Amniotic stem cell (primary cell): ENCODE measurements at regions not wholly inside any gene's neighbourhood (a gene's known extent, or its start where the extent isn't known, plus 50 kb on each side); places are given as distances from the start of the nearest gene placed in this dataset.
"Not testable (repeated sequence)": the region's sequence is repeated elsewhere in the genome, so short reads cannot be mapped to it uniquely, and the experiment has no call there.

ENCODE experiments used
- DNase-seq: peaks from one replicate; lab custom pipeline; 2025; lab: John Stamatoyannopoulos, UW

GRCh38 chr14:59006179-59006578 lies 182.3 kb upstream of the DAAM1 start:
- not testable (repeated sequence) for DNase-seq

- no peak for DNase-seq
Observed at GRCh38 chr14:59009967-59010366, 178.5 kb upstream of the DAAM1 start.

- DNase-seq, result no peak
Observed at GRCh38 chr14:59013672-59014298, 174.7 kb upstream of the DAAM1 start.

- DNase-seq, result no peak
Observed at GRCh38 chr14:59015482-59015881, 173.0 kb upstream of the DAAM1 start.

DNA sequence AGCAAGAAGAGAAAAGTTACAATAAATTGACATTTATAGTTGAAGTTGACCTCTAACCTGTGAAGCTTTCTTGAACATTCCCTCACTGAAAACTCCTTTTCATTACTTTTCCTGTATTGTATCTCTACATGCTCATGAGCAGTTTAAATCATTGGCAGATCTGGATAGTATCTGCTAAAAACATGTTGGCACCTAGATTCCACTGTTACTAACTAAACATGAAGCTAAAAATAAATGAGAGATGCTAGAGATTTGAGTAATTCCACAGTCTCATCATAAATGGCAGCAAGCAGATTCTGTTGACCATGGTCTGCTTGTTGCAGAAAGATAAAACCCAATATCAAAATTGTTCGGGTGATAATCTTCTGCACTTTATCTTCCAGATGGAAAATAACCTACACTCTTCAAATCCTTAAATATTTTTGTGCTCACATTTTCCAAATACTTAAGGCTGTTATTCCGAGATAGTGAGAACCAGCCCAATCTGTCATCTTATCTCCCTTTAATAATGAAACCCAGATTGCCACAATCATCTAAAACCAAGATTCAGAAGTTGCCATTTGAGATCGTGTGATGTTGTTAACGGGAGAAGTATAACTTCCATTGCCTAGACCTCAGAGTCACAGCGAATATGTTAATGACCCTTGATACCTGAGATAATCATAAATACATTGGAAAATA lies 171.0 kb upstream of the DAAM1 start:
- no peak for DNase-seq

DNA sequence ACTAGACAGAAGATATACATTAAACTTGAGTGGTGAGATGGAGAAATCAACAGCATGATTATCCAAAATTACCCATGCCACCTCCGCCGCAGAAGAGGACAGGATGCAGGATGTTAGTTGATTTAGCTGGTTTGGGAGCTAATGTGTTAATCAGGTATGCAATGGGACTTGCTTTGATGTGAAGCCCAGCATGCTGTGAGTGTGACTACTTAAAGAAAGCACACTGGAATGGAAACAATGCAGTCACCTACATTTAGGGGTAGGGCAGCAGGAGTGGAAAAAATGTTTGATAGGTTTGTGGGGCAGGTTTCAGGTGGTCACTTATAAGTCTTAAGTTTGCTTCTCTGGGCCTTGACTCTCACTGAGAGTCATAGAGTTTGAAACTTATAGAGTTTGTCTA lies 170.0 kb upstream of the DAAM1 start:
- DNase-seq, result no peak

DNA sequence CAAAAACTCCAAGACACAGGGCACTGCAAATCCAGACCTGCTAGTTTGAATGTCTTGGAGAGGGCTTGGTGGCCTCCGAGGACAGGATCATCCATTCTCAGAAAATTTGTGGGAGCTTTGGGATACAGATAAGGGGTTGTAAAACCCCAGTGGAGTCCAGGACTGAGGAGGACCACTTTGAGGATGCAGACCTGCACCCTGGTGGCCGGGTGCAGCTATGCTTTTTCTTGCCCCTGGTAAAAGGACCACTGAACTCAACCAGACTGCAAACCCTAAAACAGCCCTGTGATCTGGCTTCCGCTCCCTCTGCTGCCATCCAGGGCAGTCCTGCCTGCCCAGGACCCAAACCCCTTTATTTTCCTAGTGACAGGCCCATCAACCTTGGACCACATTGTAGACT lies 169.5 kb upstream of the DAAM1 start:
- DNase-seq, result no peak

DNA sequence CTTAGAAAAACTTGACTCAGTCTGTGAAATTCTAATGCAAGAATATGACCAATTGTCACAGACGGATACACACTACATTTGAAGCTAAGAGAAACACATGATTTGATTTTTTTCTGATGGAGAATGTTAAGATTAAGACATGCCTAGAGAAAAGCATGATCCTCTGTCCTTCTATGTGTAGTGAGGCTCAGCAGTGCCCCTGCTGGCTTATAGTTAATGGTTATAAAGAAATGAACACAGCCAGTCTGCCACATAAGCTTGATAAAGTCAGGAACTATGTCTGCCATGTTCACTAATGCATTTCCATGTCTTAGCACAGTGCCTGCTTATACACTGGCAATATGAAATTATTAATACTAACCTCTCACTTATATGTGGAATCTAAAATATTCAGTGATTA lies 168.1 kb upstream of the DAAM1 start:
- no peak for DNase-seq

- no peak for DNase-seq
Observed at GRCh38 chr14:59022144-59022543, 166.3 kb upstream of the DAAM1 start.

DNA sequence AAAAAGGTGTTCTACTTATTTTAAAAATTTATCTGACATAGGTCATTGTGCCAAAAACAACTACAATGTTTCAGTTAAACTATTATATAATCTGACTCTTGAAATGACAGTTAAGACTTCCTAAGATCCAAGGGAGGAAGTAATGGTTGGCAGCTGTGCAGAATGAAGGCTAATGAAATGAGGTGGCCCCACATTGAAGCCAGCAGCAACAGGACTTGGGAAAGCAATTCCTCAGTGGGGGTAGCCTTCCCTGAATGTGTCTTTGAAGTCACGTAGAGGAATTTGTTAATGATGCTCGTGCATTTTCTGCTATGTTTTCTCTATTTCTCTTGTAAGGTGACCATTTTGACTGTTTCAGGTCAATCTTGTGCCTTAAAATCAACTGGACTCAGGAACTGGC lies 162.4 kb upstream of the DAAM1 start:
- no peak for DNase-seq

GRCh38 chr14:59026640-59027039 lies 161.8 kb upstream of the DAAM1 start:
- DNase-seq, result not testable (repeated sequence)

DNA sequence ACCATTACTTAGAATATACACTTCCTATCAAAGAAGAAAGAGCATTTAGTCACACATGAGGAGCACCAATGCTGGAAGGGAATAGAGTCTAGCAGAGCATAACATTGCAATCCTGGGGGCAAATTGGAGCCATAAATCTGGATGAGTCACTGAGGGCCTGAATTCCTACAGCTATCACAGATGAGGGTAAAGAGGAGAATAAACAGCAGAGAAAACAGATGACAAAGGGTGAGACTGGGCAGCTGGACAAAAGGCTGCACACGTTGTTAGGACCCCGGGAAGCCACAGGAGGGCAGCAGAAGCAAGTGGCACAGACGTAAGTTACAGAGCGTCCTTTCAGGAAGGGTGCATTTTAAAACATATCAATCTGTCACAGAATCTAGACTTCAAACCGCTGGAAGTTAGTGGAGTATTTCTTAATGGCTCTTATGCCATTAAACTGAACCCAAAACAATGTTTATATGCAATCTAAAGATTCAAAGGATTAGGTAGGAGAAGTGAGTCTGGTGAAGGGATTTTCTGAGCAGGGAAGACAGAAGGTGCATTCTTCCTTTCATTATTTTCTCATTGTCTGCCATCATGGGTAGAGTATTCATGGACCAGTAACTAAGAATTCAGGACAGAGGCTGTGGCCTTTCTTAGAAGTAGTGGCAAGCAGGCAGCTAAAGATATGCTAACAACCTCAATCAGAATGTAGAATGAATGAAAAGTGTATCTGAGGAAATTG lies 159.8 kb upstream of the DAAM1 start:
- peak; percentile 81 for DNase-seq

- no peak for DNase-seq
Observed at GRCh38 chr14:59032826-59033225, 155.6 kb upstream of the DAAM1 start.

GRCh38 chr14:59036134-59036533 lies 152.3 kb upstream of the DAAM1 start:
- DNase-seq, result no peak

DNA sequence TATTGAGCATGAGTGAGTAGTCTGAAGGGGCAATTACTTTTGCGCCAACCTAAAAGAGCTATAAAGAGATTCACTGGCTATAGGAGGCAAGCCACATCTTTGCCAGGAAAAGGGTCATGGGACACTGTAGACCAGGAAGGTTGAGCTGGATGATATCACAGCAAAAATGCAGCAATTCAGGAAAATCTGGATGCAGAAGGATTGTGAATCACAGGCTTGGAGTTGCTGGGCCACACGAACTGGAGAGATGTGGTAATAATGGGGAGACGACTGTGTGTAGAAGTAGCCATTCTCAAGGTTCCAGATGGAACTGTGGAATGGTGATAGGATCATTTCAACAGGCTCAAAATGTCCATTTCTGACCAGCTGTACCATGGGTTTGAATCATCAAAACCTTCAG lies 151.4 kb upstream of the DAAM1 start:
- DNase-seq, result no peak

- DNase-seq, result no peak
Observed at GRCh38 chr14:59037620-59038019, 150.8 kb upstream of the DAAM1 start.

DNA sequence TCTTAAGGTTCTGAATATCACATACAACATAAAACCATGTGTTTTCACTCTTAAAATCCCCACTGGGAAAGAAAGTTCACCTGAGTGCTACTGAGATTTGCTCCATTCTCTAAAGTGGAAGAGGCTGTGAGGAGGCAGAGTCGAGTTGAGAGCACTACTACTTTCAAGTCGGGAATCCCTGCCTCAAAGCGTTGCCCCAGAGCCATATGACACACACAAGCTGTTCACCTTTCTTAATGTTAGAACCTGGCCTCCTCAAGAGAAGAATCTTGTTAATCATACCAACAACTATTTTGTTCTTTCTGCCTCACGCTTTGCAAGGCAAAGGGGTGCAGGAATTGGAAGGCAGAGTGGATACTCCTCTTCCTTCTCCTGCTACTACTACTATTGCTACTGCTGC lies 149.7 kb upstream of the DAAM1 start:
- no peak for DNase-seq

GRCh38 chr14:59041308-59041707 lies 147.2 kb upstream of the DAAM1 start:
- DNase-seq, result no peak

DNA sequence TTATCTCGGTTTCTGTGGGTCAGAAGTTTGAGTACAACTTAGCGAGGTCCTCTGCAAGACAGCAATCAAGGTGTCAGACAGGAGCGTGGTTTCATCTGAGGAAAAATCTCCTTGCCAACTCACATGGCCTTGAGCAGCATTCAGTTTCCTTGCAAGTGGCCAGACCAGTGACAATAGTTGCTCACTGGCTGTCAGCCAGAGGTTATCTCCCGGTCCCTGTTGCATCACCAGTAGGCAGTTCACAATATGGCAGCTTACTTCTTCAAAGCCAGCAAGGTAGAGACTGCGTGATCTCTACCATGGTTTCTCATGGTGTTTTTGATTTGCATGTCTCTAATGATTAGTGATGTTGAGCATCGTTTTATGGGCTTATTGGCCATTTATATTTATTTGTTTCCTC lies 143.8 kb upstream of the DAAM1 start:
- DNase-seq, result no peak

DNA sequence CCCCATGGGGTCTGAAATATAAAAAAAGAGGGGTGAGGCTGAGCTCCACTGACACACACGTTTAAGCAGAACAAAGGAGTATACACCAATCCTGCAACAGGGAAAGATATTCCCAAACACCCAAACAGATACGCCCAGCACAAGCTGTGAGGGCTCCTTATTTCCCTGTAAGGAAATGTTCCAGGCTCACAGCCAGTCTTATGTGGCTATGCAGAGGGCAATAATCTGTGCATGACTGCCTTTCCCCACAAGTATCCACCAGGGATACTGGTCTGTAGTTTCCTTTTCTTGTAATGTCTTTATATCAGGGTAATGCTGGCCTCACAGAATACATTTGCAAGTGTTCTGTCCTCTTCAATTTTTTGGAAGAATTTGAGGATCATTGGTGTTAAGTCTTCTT lies 141.7 kb upstream of the DAAM1 start:
- DNase-seq, result no peak

GRCh38 chr14:59055006-59055405 lies 133.5 kb upstream of the DAAM1 start:
- DNase-seq, result no peak

DNA sequence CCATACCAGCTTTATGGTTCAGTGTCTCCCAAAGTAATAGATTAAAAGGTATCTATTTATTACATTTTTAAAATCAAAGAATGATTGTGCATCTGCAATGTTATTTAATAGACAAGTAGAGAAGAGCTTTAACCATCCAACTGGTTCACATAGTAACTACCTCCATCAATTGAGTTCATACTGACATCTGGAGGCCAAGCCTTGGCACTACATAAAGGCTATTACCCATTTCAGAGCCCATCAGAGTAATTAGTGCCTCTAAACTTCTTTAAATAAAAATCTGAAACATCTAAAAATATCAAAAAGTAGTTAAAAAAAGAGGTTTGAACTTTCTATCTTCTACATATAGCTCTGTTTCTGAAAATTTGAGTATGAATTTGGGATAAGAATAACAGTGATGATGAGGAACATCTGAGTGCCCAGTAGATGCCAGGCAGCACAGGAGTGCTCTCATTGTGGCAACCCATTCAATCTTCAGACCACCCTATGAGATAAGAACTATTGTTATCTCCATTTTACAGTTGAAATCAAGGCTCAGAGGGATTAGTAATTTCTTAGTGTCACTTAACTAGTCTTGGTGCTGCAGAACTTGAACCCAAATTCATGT lies 132.9 kb upstream of the DAAM1 start:
- DNase-seq, result peak; percentile 34

DNA sequence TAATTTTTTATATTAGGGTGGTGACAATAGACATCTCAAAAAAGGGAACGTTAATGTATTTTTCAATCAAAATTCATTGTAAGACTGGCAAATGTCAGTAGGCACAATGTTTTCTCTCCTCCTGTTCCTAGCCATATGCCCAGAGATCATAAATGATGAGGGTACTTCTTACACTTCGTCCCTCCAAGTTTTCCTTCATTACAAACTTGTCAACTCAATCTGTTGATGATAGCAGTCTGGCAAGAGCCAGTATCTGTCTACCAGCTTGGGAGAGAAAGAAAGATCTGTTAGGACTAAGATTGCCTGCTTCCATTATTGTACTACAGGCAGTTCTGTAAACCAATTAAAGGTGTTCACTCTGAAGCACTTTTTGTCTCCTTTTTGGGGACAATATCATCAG lies 130.9 kb upstream of the DAAM1 start:
- DNase-seq, result no peak
